Endothelial cell of umbilical vein (primary cell): ENCODE measurements at regions not wholly inside any gene's neighbourhood (a gene's known extent, or its start where the extent isn't known, plus 50 kb on each side); places are given as distances from the start of the nearest gene placed in this dataset.

Experiments
- BruUV-seq: library from RNA; stranded (reverse); fragments of 400-500 nt; replicated peaks from 2 replicates; lab custom pipeline; 2021; lab: Mats Ljungman, UMichigan
- CTCF ChIA-PET: fragments of 300-600, 350-600 bp; sonication (Branson Sonifier 250); formaldehyde crosslinking; loops from one replicate; lab custom pipeline; 2021; ENCODE audit warnings: antibody characterized with exemption, inconsistent platforms; lab: Charles Lee
- POLR2A ChIA-PET: fragments of 300-600, 350-600 bp; sonication (Branson Sonifier 250); formaldehyde crosslinking; loops from one replicate; lab custom pipeline; 2021; ENCODE audit warnings: antibody characterized with exemption, inconsistent platforms; lab: Charles Lee
- DNase-seq: peaks from one replicate; pipeline ENCODE4 v3.0.0-alpha.2; 2011; ENCODE audit warnings: low read depth, low spot score
- FAIRE-seq: peaks from 2 replicates; lab custom pipeline; 2011; peaks lifted over from hg19 to GRCh38; lab: Jason Lieb, UNC
- H2AFZ ChIP-seq: 2 replicates; pipeline ENCODE4 v1.6.0; 2012; ENCODE audit warnings: low read depth, low read length, control low read depth, inconsistent platforms
- H3K27ac ChIP-seq: 2 replicates; pipeline ENCODE4 v1.5.1; 2011; ENCODE audit warnings: low read depth, mild to moderate bottlenecking, control low read depth, low read length, moderate library complexity; ENCODE audit not compliant: insufficient read depth
- H3K27me3 ChIP-seq, 2 experiments: 2 replicates each; pipeline versions ENCODE4 v1.6.0 to v1.6.1; 2011; ENCODE audit warnings: low read length in 2 of 2, mixed read lengths in 1 of 2; ENCODE audit not compliant: control insufficient read depth in 2 of 2, insufficient read depth in 2 of 2
- H3K36me3 ChIP-seq, 2 experiments: 2 replicates in 1 of 2; 3 replicates in 1 of 2; pipeline ENCODE4 v1.5.1; 2011; ENCODE audit warnings: low read length in 2 of 2, mild to moderate bottlenecking in 1 of 2, moderate library complexity in 1 of 2; ENCODE audit not compliant: control insufficient read depth in 2 of 2, insufficient read depth in 2 of 2; ENCODE audit errors: extremely low read depth in 1 of 2
- H3K4me1 ChIP-seq: 3 replicates; pipeline ENCODE4 v1.5.1; 2011; ENCODE audit warnings: mild to moderate bottlenecking, low read length; ENCODE audit not compliant: control insufficient read depth, insufficient read depth; ENCODE audit errors: extremely low read depth
- H3K4me2 ChIP-seq: 2 replicates; pipeline ENCODE4 v1.6.1; 2011; ENCODE audit warnings: low read length, control low read depth, mixed read lengths; ENCODE audit not compliant: insufficient read depth
- H3K4me3 ChIP-seq, 3 experiments: fragments of 200-600 bp in 1 of 3; sonication (generic), shearing (Covaris generic) in 1 of 3; replicated peaks in 1 of 3; 2 replicates each; pipeline ENCODE4 v1.5.1; 2011 to 2016; ENCODE audit warnings: control low read depth in 3 of 3, low read length in 3 of 3, mild to moderate bottlenecking in 2 of 3, inconsistent platforms in 1 of 3, low read depth in 1 of 3, moderate library complexity in 1 of 3; ENCODE audit not compliant: insufficient read depth in 1 of 3
- H3K79me2 ChIP-seq: 2 replicates; pipeline ENCODE4 v1.6.0; 2012; ENCODE audit warnings: low read length, inconsistent platforms; ENCODE audit not compliant: control insufficient read depth, insufficient read depth
- H3K9ac ChIP-seq: replicated peaks from 2 replicates; pipeline ENCODE3; 2011; ENCODE audit warnings: low read length, control low read depth; ENCODE audit not compliant: insufficient read depth; ENCODE audit errors: extremely low read depth
- H3K9me1 ChIP-seq: replicated peaks from 3 replicates; pipeline ENCODE4 v1.6.0; 2011; ENCODE audit warnings: mild to moderate bottlenecking, low read length; ENCODE audit not compliant: control insufficient read depth, insufficient read depth; ENCODE audit errors: extremely low read depth
- H3K9me3 ChIP-seq: replicated peaks from 2 replicates; pipeline ENCODE4 v1.5.1; 2012; ENCODE audit warnings: low read length, inconsistent platforms; ENCODE audit not compliant: control insufficient read depth, insufficient read depth
- H4K20me1 ChIP-seq: replicated peaks from 2 replicates; pipeline ENCODE3; 2011; ENCODE audit warnings: mild to moderate bottlenecking, low read length; ENCODE audit not compliant: control insufficient read depth, insufficient read depth; ENCODE audit errors: extremely low read depth
- CTCF ChIP-seq, 2 donors: IDR thresholded peaks; 1 replicate in 1 of 2; 2 replicates in 1 of 2; pipeline ENCODE4 v1.5.1; 2011; ENCODE audit warnings: low read length in 2 of 2, mild to moderate bottlenecking in 2 of 2, moderate library complexity in 2 of 2, control low read depth in 1 of 2, inconsistent platforms in 1 of 2, low read depth in 1 of 2; ENCODE audit not compliant: insufficient read depth in 1 of 2; ENCODE audit errors: extremely low read depth in 1 of 2
- EZH2 ChIP-seq: IDR thresholded peaks from 2 replicates; pipeline ENCODE4 v1.6.1; 2012; ENCODE audit warnings: borderline replicate concordance, low read depth, mild to moderate bottlenecking, moderate library complexity, low read length, inconsistent platforms; ENCODE audit not compliant: severe bottlenecking
- FOS ChIP-seq: IDR thresholded peaks from 2 replicates; pipeline ENCODE4 v1.6.1; 2011; ENCODE audit warnings: mild to moderate bottlenecking, low read length, moderate library complexity, borderline replicate concordance; ENCODE audit not compliant: insufficient read depth
- GATA2 ChIP-seq: IDR thresholded peaks from 2 replicates; pipeline ENCODE4 v1.7.0; 2011; ENCODE audit warnings: low read depth, mild to moderate bottlenecking, moderate library complexity, mixed read lengths, low read length; ENCODE audit not compliant: insufficient read length, insufficient read depth
- JUN ChIP-seq: IDR thresholded peaks from 2 replicates; pipeline ENCODE4 v1.6.1; 2011; ENCODE audit warnings: borderline replicate concordance, low read depth; ENCODE audit not compliant: insufficient read length, insufficient read depth
- MAX ChIP-seq: IDR thresholded peaks from 2 replicates; pipeline ENCODE4 v1.6.1; 2011; ENCODE audit not compliant: insufficient read depth, insufficient read length
- MYC ChIP-seq: IDR thresholded peaks from one replicate; pipeline ENCODE4 v1.6.1; 2011; ENCODE audit warnings: mild to moderate bottlenecking, low read depth, low read length
- POLR2A ChIP-seq: IDR thresholded peaks from 2 replicates; pipeline ENCODE4 v1.6.1; 2012; ENCODE audit warnings: low read depth, mild to moderate bottlenecking, control low read depth, low read length
- POLR2AphosphoS5 ChIP-seq: IDR thresholded peaks from 2 replicates; pipeline ENCODE4 v1.6.1; 2012; ENCODE audit warnings: low read depth, mild to moderate bottlenecking, control low read depth, low read length, moderate library complexity; ENCODE audit not compliant: insufficient read depth
- dilution Hi-C: fragments of 300-500 bp; cut with MboI; formaldehyde crosslinking; loops from one replicate; pipeline ENCODE4 v1.15.0; 2019; ENCODE audit warnings: low sequenced_read_pairs; ENCODE audit not compliant: extremely low pct_ligation_motif_present
- intact Hi-C: fragments of 100-400 bp; cut with micrococcal nuclease; formaldehyde crosslinking; loops from one replicate; pipeline ENCODE4 v1.10.0; 2022

- H2AFZ ChIP-seq, result no peak overlapping the region
- no TSS peak for BruUV-seq
- H3K4me2 ChIP-seq, result no peak overlapping the region
- no peak overlapping the region for H3K27ac ChIP-seq
- ChIA-PET POLR2A (no interaction called here), CTCF (no interaction called here)
- dilution Hi-C loops (no loop called here), intact Hi-C loops (no loop called here)
- peaks cover 6% of the 10 kb centered on the region for H3K9me3 ChIP-seq
- H3K36me3 ChIP-seq, result no peaks in the 10 kb centered on the region
- H3K9ac ChIP-seq, result no peak overlapping the region
- H3K79me2 ChIP-seq, result no peaks in the 10 kb centered on the region
- no peaks in the 10 kb centered on the region for H3K9me1 ChIP-seq
- FAIRE-seq (no peak), DNase-seq (no peak)
- H4K20me1 ChIP-seq, result no peaks in the 10 kb centered on the region
- H3K27me3 ChIP-seq, result no peaks in the 10 kb centered on the region
- H3K4me3 ChIP-seq, result no peak overlapping the region
- no peak for TF ChIP-seq FOS
- no peak for TF ChIP-seq CTCF (IDR thresholded peaks at IDR 0.05; ENCODE audit: extremely low read depth in 1 of 2, insufficient read depth in 1 of 2, low read depth in 1 of 2, low read length in 2 of 2)
- no peak for TF ChIP-seq POLR2A
- no peak for TF ChIP-seq GATA2
- TF ChIP-seq MYC, result no peak
- TF ChIP-seq POLR2AphosphoS5, result no peak
- TF ChIP-seq EZH2, result no peak
- no peak for TF ChIP-seq JUN
- TF ChIP-seq MAX, result no peak
- H3K4me1 ChIP-seq, result no peaks in the 10 kb centered on the region
Measured at GRCh38 chr2:220148471-220149248, 521.2 kb downstream of the SLC4A3 start.
